ENCODE measurements at regions not wholly inside any gene's neighbourhood (a gene's known extent, or its start where the extent isn't known, plus 50 kb on each side); places are given as distances from the start of the nearest gene placed in this dataset.
"Not testable (repeated sequence)": the region's sequence is repeated elsewhere in the genome, so short reads cannot be mapped to it uniquely, and the experiment has no call there.

DNA sequence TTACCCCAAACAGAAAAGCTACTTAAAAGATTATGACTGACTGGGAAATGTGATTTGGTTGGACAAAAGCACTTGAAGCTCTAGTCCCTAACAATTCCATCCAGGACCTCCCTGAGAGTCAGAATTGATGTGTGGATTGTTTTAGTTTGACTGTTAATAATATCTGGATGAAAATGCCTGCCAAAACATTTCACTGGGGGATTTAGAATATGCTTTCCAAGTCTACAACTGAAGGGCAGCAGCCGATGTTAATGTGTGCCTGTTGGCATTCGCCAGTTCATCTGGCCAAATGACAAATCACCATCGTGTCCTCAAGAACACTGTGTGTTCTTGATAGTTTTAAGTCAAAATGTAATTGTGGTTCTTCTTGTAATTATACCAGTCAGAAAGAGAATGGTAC lies 76.0 kb upstream of the TSC22D1 start:
- peak; percentile 68 for DNase-seq

DNA sequence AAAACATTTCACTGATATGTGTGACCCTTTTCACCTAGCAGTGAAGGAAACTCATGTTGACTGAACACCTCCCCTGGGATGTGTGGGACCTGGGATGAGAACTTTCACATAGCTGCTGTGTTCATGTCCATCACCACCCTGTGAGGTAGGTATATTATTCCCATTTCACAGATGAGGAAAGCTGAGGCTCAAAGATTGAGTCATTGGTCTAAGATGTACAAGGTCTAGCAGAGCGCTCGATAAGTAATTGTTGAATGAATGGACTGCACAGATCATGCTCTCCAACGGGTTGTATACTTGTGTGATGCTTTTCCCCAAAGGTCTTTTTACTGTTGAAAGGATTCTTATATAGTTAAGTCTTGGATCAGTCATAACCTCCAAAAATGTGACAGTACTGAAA lies 75.6 kb upstream of the TSC22D1 start:
- no peak for DNase-seq

DNA sequence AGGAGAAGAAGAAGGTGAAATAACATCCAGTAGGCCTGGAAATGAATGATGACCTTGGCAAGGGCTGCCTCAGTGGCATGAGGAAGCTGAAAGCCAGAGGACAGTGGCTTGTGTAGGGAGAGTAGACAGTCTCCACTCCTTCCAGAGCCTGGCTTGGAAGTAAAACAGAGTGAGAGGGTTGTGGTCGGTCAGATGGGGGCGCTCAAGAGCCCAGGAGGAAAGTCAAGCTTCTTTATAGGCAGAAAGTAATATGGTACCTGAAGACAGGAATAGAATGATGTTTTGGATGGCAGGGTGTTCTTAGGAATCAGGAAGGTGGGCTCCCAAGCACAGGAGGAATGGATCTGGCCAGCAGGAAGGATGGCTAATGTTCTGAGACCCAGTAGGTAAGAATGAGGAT lies 75.1 kb upstream of the TSC22D1 start:
- no peak for DNase-seq

DNA sequence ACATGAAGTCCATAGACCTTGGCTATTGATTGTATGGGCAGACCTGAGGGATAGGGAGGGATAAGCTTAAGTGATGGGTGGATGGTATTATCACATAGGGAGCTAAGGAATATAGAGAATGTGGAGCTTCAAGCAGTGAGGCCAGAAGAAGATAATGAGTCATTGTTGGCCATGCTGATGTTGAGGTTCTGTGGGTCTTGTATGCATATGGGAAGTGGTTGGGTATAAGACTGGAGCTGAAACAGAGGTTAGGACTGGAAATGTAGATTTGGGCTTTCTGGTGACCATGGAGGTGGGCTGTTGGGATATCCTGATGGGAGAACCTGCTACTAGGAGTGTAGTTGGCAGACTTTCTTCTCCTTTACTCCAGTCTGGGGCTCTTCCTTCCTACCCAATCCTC lies 73.7 kb upstream of the TSC22D1 start:
- no peak for DNase-seq

GRCh38 chr13:44649104-44649428 lies 72.9 kb upstream of the TSC22D1 start:
- no peak for DNase-seq

DNA sequence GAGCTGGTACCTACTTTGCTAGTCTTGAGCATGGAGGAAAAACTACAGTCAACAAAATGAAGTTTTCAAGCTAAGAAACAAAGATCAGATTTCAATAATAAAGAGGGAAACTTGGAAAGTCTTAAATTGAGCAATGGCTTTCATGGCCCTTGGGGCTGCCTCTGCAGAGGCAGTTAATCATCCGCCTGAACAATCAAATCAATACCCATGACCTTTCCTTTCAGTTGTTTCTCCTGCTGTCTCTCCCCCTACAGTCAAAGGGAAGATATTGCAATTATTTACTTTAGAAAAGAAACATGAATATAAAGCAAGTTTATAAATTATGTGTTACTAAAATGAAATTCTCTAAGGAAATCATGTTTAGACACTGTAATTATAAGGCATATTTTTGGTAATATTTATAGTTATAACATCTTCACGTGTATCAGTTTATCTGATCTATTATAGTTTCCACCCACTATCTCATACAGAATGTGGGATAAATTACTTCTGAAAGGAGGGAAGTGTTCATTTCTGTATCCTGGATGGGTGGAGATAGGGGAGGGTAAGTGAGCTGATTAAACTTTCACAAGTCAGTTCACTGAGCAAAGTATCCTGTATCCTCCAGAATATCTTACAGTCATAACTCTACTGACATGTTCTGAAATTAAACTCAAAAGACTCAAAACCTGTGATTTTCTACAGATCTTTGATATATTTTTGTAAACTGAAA lies 72.4 kb upstream of the TSC22D1 start:
- DNase-seq = no peak

GRCh38 chr13:44647560-44647959 lies 71.4 kb upstream of the TSC22D1 start:
- not testable (repeated sequence) for DNase-seq

DNA sequence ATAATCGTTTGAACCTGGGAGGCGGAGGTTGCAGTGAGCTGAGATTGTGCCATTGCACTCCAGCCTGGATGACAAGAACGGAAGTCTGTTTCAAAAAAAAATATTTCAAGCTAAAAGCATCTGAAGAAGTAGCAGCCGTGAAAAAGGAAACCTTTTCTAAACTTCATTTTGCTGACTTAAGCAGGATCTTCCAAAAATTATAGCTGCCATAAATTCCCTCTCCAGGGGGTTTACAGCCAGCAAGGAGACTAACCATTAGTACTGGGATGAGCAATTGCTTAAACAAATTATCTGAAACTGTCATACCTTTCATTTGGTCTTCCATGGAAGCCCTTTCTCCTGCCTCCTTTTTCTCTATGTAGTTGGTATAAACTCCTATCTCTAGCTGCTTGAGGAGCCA lies 69.9 kb upstream of the TSC22D1 start:
- DNase-seq = no peak

- no peak for DNase-seq
Observed at GRCh38 chr13:44643256-44643655, 67.1 kb upstream of the TSC22D1 start.

- no peak for DNase-seq
Observed at GRCh38 chr13:44637581-44637980, 61.5 kb upstream of the TSC22D1 start.

DNA sequence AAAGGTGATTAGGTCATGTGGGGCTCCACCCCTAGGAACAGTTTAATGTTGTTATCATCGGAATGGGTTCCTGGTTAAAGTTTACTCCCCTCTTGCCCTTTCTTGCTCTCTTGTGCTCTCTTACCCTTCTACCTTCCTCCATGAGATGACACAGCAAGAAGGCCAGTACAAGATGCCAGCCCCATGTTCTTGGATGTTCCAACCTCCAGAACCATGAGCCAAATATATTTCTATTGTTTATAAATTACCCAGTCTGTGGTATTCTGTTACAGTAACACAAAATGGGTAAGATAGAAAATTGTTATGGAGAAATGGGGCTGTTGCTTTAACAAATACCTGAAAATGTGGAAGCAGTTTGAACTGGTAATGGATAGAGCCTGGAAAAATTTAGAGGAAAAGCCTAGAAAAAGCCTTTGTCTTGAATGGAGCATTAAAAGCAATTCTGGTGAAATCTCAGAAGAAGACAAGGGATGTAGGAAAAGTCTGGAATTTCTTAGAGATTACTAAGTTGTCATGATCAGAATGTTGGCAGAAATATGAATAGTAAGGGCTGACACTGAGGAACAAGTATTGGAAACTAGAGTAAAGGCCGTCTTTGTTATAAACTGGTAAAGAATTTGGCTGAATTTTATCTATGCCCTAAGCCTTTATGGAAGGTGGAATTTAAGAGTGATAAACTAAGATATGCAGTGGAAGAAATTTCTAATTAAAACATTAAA lies 53.5 kb upstream of the TSC22D1 start:
- DNase-seq = no peak

- DNase-seq = not testable (repeated sequence)
Observed at GRCh38 chr13:44628826-44629225, 52.7 kb upstream of the TSC22D1 start.

- DNase-seq = no peak
Observed at GRCh38 chr13:44627441-44627840, 51.3 kb upstream of the TSC22D1 start.

- DNase-seq = no peak
Observed at GRCh38 chr13:44626176-44626575, 50.0 kb upstream of the TSC22D1 start.

Measured in NCI-H446 treated with DMSO at 0.1 percent for 48 hours (cell line).